ENCODE measurements at regions not wholly inside any gene's neighbourhood (a gene's known extent, or its start where the extent isn't known, plus 50 kb on each side); places are given as distances from the start of the nearest gene placed in this dataset.
"Not testable (repeated sequence)": the region's sequence is repeated elsewhere in the genome, so short reads cannot be mapped to it uniquely, and the experiment has no call there.

GRCh38 chr3:144023543-144023942 lies 51.9 kb downstream of the DIPK2A start:
- not testable (repeated sequence) for DNase-seq

DNA sequence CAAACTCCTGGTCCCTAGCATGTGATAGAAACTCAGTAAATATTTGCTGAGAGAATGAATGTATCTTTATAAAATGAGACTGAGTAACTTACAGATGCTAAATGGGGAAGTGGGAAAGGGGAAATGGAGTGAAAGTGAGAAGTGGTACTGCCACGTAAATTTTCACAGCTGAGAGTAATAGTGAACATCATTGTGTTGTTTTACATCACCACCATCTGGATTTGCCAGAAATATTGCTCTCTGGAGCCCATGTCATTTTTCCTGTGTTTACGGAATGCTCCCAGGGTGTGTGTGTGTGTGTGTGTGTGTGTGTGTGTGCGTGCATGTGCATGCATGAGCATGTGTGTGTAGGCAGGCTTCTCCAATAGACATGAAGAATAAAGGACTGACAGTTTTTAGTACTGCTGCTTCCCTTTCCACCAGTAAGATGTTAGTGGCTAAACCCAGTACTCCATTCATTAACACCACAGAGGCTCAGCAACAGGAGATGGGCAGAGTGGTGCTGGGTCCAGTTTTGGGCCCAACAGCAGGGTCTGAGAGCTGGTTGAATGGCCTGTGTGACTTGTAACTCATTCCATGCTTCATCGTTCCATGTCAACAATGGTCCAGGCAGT lies 57.3 kb downstream of the DIPK2A start:
- DNase-seq, result no peak

GRCh38 chr3:144029769-144030168 lies 58.1 kb downstream of the DIPK2A start:
- DNase-seq, result no peak

GRCh38 chr3:144031938-144032337 lies 60.3 kb downstream of the DIPK2A start:
- DNase-seq, result no peak

- DNase-seq, result no peak
Measured at GRCh38 chr3:144032531-144033239, 61.1 kb downstream of the DIPK2A start.

GRCh38 chr3:144033240-144033589 lies 61.6 kb downstream of the DIPK2A start:
- DNase-seq, result no peak

DNA sequence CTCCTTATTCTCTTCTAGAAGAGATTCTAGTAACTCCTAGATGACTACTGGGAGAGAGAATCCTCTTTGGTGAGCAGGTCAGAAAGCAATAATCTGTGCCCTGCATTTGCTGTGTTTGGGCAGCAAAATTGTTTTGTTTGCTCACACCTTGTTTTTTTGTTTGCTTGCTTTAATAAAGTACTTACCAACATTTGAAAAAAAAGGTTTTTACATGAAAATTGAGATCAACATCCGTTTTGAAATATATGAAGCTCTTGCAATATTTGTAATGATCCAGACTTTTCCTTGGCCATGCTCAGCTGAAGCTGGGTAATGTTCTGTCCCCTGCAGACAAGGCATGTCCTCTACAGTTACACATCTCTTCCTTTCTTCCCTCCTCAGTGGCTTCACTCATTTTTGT lies 62.2 kb downstream of the DIPK2A start:
- no peak for DNase-seq

- DNase-seq, result no peak
Measured at GRCh38 chr3:144034715-144035290, 63.2 kb downstream of the DIPK2A start.

GRCh38 chr3:144036498-144036897 lies 64.9 kb downstream of the DIPK2A start:
- DNase-seq, result no peak

- no peak for DNase-seq
Measured at GRCh38 chr3:144039661-144040060, 68.0 kb downstream of the DIPK2A start.

- no peak for DNase-seq
Measured at GRCh38 chr3:144041960-144042556, 70.4 kb downstream of the DIPK2A start.

DNA sequence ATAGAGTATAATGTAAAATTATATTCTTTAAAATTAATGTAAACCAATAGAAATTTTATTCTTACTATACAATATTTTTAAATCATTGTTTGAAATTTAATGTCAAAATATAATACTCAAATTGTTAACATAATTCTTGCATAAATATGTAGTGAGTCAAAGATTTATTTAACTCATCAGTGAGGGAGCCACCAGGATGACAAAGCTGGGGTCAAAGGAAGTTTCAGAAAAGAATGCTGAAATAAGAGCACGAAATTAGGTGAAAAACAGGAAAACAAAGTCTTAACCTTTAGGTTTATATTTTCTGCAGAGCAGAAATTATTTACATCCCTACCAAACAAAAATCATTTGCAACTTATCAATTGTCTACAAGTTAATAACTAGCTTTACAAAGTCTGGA lies 74.1 kb downstream of the DIPK2A start:
- DNase-seq, result no peak

DNA sequence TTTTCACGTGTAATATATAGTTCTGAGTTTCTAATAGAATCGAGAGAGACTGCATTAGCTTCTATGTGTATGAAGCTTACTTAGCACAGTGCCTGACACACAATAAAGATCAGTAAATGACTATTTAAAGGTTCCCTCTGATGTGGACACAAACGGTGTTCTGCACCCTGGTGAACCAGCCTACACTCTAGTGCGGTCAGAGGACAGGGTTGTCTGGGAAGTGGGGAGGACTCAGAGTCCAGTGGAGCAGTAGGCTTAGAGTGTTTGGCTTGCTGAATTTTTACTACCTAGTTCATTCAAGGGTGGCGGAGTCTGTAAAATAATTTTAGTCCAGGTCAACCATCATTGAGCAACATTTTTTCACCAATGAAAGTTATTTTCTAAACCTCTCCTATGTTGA lies 77.8 kb downstream of the DIPK2A start:
- no peak for DNase-seq

GRCh38 chr3:144051211-144051610 lies 79.6 kb downstream of the DIPK2A start:
- DNase-seq, result no peak

GRCh38 chr3:144052275-144052674 lies 80.7 kb downstream of the DIPK2A start:
- DNase-seq, result no peak

GRCh38 chr3:144053121-144053520 lies 81.5 kb downstream of the DIPK2A start:
- no peak for DNase-seq

DNA sequence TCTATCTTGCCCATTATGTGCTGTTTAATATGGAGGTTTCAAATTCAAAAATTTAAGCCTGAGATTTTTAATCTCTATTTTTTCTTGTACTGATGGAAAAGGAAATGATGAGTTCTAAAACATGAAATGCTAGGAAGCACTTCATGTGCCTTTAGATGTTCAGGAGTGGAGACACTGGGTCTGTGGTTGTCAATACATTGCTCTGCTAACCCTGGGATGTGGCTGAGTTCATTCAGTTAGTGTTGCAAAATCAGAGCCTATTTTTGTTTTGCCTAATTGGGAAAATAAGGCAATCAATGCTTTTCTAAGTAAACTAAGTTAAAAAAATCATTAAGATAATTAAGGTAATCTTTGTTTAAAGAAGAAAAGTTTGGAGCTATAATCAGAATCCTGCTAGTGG lies 83.1 kb downstream of the DIPK2A start:
- DNase-seq, result no peak

DNA sequence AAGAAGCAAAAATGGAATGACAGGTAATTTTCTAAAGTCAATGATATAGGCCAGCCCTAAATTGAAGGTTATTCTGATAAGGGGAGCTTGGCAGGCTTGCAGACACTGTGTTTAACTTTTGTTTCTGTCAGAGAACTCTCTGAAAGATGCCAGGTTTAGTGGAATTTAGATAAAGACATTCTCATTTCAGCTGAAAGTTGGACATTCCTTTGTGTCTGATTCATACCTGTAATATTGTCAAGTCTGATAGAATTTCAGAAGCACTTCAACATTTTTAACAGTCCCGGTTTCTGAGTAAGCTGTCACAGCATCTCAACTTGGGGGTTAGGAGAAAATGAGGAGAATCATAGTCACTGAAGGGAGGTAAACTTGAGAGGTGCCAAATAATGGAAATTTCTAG lies 84.0 kb downstream of the DIPK2A start:
- no peak for DNase-seq

DNA sequence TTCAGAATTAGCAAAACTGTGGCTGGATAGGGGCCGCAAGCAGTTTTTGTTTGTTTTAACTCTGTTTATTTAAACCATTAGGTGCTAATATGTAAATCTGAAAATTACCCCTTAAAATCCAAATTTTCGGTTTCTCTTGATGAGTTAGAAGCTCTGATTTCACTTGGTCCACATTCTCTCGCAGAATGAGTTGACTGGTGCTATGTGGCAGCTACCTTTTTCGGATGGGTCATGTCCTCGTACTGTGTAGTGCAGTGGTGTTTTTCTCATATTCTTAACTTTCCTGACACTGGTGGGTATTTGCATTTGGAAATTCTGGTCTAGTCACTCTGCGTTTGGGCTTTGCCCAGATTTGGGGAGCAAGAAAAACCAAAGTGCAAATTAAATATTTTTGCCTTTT lies 87.1 kb downstream of the DIPK2A start:
- no peak for DNase-seq

DNA sequence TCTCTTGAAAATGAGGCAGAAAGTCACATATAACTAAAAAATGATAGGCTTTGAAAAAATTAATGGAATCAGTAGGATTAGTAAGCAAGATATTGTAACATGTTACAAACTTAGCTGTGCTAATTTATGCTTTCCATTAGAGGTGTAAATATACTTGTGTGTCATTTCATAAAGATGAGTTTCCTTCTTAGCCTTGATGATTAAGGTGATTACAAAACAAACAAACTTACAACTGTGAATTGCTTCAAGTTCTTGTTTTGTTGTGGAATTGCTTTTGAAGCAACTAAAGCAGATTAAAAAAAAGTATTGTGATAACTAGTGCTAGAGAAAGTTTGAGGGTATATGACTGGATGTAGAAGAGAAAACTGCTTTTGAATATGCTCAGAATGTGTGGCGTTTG lies 87.9 kb downstream of the DIPK2A start:
- no peak for DNase-seq

- DNase-seq, result no peak
Measured at GRCh38 chr3:144060881-144061280, 89.3 kb downstream of the DIPK2A start.

- no peak for DNase-seq
Measured at GRCh38 chr3:144063306-144063705, 91.7 kb downstream of the DIPK2A start.

DNA sequence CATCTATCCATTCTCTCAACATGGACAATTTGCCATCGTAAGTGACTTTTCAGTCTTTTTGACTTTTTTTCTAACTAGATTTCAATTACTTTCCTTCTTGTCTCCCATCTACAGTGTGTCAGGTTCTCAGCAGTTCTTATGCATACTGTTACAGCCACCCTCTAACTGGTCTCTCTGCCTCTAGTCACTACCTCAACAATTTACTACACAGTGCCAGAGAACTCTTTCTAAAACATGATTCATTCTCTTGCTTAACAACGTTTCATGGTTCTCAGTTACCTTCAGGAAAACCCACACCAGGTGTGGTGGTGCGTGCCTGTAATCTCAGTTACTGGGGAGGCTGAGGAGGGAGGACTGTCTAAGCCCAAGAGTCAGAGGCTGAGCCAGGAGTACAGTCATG lies 95.4 kb downstream of the DIPK2A start:
- no peak for DNase-seq

DNA sequence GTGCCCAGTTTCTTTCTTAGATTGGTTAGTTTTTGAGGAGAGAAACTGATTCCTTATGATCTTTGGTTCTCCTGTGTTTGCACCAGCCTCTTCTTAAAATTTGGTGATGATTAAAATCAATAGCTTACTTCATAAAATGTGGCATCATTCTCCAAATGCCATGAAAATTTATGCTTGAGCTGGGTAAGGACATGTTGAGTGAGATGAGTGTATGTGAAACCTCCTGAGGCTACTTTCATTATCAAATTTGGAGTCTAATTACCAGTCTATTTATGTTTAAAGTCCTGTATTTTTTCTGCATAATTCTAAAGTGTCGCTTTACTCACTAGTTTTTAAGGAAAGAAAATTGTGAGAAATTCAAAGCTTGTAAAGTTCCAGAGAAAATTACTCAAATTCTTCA lies 102.1 kb downstream of the DIPK2A start:
- DNase-seq, result no peak

All from DMS 273 treated with DMSO at 0.1 percent for 48 hours (cell line).